ENCODE measurements at regions not wholly inside any gene's neighbourhood (a gene's known extent, or its start where the extent isn't known, plus 50 kb on each side); places are given as distances from the start of the nearest gene placed in this dataset.

DNA sequence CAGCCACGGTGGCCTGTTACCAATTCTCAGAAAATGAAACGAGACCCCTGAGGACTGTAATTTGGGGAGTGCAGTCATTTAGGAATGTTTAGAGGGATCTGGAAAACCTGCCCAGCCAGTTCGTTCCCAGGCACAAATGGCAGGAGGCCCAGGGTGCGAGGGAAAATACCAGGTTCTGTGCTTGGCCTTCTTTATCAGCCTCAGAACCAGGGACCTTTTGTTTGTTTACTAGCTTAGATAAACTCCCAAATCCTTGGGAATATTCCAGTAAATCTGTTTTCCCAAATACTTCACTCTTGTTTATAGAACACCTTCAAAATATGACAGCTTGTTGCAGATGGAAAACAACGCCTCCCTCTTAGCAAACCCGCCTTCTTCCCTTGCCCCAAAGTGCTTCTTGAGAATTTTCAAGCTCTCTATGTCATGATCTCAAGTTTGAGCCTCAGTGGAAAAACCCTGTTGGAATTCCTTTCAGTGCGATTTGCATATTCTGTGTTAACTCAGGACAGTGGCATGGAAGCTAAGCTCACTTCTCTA is 400.3 kb upstream of the SMIM21 start:
- peak; percentile 19 for DNase-seq (ENCODE audit: low read depth)
- TF ChIP-seq, protein P1, sequence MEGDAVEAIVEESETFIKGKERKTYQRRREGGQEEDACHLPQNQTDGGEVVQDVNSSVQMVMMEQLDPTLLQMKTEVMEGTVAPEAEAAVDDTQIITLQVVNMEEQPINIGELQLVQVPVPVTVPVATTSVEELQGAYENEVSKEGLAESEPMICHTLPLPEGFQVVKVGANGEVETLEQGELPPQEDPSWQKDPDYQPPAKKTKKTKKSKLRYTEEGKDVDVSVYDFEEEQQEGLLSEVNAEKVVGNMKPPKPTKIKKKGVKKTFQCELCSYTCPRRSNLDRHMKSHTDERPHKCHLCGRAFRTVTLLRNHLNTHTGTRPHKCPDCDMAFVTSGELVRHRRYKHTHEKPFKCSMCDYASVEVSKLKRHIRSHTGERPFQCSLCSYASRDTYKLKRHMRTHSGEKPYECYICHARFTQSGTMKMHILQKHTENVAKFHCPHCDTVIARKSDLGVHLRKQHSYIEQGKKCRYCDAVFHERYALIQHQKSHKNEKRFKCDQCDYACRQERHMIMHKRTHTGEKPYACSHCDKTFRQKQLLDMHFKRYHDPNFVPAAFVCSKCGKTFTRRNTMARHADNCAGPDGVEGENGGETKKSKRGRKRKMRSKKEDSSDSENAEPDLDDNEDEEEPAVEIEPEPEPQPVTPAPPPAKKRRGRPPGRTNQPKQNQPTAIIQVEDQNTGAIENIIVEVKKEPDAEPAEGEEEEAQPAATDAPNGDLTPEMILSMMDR (IDR thresholded peaks at IDR 0.05; ENCODE audit: insufficient read depth, low read depth, low read length), result no peak
- no peak overlapping the region for H3K4me3 ChIP-seq (ENCODE audit: low read depth, low read length)

DNA sequence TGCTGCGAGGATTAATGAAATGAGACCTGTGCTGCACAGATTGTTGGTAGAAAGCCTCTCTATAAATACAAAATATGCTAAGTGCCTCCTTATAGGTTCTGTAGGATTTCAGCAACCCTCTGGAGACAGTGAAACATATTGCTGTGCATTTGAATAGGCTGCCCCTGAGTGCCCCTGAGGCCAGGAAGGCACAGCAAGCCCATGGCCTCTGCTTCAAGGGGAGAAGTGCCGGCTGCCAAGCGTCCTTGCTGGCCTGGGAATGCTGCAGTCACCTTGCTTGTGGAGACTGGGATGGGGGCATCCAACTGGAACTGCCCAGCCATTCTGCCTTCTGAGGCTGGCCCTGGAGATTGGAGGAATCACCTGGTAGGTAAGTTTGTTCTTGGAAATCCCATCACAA is 397.2 kb upstream of the SMIM21 start:
- TF ChIP-seq, protein P1 (IDR thresholded peaks at IDR 0.05; ENCODE audit: insufficient read depth, low read depth, low read length), result no peak
- no peak for DNase-seq (ENCODE audit: low read depth)
- no peak overlapping the region for H3K4me3 ChIP-seq (ENCODE audit: low read depth, low read length)

DNA sequence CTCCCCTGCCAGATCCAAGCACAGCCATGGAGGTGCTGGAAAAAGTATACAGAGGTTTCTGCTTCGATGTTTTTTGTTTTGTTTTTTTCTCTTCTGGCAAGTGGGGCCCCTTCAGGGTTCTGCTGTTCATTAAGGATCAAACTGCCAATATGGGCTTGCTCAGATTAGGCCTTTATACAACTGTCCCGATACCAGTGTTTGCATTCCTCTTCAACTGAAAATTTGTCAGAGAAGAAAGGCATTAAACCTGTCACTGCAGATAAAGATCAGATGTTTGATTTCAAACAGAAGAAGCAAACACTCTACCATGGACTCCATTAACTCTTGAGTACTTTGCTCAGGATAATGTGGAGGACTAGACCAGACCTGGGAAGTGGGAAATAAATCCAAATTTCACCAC is 396.0 kb upstream of the SMIM21 start:
- TF ChIP-seq, protein P1 (IDR thresholded peaks at IDR 0.05; ENCODE audit: insufficient read depth, low read depth, low read length), result no peak
- no peak overlapping the region for H3K4me3 ChIP-seq (ENCODE audit: low read depth, low read length)
- DNase-seq (ENCODE audit: low read depth), result peak; percentile 36

DNA sequence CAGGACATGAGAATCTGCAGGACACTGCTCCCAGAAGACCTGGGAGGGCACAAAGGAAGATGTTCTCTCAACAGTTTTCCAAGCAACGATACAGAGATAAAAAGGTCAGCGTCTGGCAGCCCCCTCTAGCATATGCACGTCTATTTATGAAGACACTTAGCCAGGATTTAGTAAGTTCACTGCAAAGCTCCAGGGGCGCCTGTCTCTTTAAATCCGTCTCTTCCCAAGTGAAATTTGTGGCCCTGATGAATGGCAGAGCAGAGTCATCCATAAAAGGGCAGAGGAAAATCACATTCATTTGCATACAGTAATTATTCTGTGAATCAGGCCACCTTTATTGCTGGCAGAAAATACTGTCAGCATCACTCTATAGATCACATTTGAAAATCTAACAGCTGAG is 390.9 kb upstream of the SMIM21 start:
- no peak overlapping the region for H3K4me3 ChIP-seq (ENCODE audit: low read depth, low read length)
- DNase-seq (ENCODE audit: low read depth), result no peak
- TF ChIP-seq, protein P1 (IDR thresholded peaks at IDR 0.05; ENCODE audit: insufficient read depth, low read depth, low read length), result no peak

DNA sequence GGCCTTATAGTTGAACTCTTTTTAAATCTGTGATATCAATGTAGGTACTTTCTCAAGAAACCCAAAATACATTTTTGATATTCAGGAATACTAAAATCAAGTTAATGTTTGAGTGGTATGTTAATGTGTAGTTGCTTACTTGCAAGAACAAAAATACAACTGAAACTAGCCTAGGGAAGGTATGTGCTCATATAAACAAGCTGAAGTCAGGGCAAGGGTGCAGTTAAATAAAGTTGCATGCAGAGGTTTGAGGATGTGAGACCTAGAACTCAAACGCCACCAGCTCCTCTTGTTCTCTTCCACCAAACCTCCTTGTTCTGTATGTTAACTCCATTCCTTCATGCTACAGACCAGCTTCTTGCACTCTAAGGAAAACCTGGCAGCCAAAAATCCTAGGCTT is 388.3 kb upstream of the SMIM21 start:
- H3K4me3 ChIP-seq (ENCODE audit: low read depth, low read length), result no peak overlapping the region
- TF ChIP-seq, protein P1 (IDR thresholded peaks at IDR 0.05; ENCODE audit: insufficient read depth, low read depth, low read length), result no peak
- no peak for DNase-seq (ENCODE audit: low read depth)

DNA sequence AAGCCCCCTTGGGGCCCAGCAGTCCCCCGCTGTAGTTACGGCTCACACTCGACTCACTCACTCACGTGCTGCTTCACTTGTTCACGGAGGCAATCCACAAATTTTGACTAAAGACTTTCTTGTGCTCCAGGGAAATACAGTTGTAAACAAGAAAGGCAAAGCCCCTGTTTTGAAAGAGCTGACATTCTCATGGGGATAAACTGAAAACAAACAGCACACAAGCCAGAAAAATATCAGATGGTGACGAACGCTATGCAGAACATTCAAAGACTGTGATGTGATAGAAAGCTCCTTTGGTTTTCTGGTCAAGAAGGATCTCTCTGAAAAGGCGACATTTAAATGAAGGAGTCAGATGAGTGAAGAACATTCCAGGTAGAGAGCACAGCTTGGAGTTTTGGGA is 385.3 kb upstream of the SMIM21 start:
- no peak overlapping the region for H3K4me3 ChIP-seq (ENCODE audit: low read depth, low read length)
- no peak for DNase-seq (ENCODE audit: low read depth)
- TF ChIP-seq, protein P1 (IDR thresholded peaks at IDR 0.05; ENCODE audit: insufficient read depth, low read depth, low read length), result no peak

DNA sequence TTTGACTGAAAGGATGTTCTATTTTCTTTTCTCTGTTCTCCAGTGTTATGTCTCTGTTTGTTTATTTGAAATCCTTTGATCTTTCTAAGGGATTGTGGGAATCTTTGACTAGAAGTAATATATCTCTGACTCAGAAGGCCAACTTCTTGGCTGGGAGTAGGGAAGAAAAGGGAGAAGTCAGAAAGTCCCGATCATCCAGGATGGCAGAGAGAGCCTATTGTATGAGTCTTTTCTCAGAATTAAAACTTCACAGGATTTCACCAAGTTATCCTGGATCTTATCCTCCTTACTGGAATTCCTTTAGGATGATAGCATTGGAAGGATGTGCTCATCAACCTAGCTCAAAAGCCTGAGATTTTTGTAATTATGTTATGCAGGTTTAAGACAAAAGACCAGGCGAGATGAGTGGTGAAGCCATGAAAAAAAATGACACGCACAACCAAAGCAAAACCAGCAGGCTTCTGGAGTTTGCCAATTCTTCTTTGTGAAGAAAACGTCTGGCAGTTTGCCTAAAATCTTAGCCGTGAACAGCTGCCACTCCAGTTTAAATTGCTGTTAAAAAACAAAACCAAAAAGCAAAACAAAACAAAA is 383.6 kb upstream of the SMIM21 start:
- DNase-seq (ENCODE audit: low read depth), result no peak
- no peak overlapping the region for H3K4me3 ChIP-seq (ENCODE audit: low read depth, low read length)
- TF ChIP-seq, protein P1 (IDR thresholded peaks at IDR 0.05; ENCODE audit: insufficient read depth, low read depth, low read length), result no peak

Data from fibroblast of villous mesenchyme (primary cell).